Upper lobe of right lung (tissue), 1 donor: ENCODE measurements at regions not wholly inside any gene's neighbourhood (a gene's known extent, or its start where the extent isn't known, plus 50 kb on each side); places are given as distances from the start of the nearest gene placed in this dataset.
"Not testable (repeated sequence)": the region's sequence is repeated elsewhere in the genome, so short reads cannot be mapped to it uniquely, and the experiment has no call there.

ENCODE experiments used
- ATAC-seq: fragments of 200-7000 bp; cut with Tn5 transposase; one replicate; pipeline ENCODE4 v1.9.1; 2020; ENCODE audit warnings: mild to moderate bottlenecking, moderate library complexity
- DNase-seq: peaks from one replicate; pipeline ENCODE4 v3.0.0-alpha.2; 2020
- H3K27ac ChIP-seq: fragments of 200-600 bp; one replicate; pipeline ENCODE4 v1.8.0; 2022
- H3K27me3 ChIP-seq: fragments of 200-600 bp; one replicate; pipeline ENCODE4 v1.8.0; 2022; ENCODE audit warnings: mild to moderate bottlenecking
- H3K36me3 ChIP-seq: fragments of 200-600 bp; one replicate; pipeline ENCODE4 v1.8.0; 2022
- H3K4me1 ChIP-seq: fragments of 200-600 bp; one replicate; pipeline ENCODE4 v1.8.0; 2022
- H3K4me3 ChIP-seq: fragments of 200-600 bp; one replicate; pipeline ENCODE4 v1.8.0; 2022; ENCODE audit warnings: mild to moderate bottlenecking
- H3K9me3 ChIP-seq: fragments of 200-600 bp; one replicate; pipeline ENCODE4 v1.8.0; 2022
- intact Hi-C: fragments of 100-400 bp; cut with DNase I; formaldehyde crosslinking; loops from one replicate; pipeline ENCODE4 v1.11.0; 2022
- TF ChIP-seq, protein P1 (sequence below): fragments of 200-600 bp; IDR thresholded peaks from one replicate; pipeline ENCODE4 v1.8.0; 2022; ENCODE audit warnings: antibody characterized with exemption
- donor health status: DM: no; HTN: yes; CAD: no; lungs with severe emphysema.

DNA sequence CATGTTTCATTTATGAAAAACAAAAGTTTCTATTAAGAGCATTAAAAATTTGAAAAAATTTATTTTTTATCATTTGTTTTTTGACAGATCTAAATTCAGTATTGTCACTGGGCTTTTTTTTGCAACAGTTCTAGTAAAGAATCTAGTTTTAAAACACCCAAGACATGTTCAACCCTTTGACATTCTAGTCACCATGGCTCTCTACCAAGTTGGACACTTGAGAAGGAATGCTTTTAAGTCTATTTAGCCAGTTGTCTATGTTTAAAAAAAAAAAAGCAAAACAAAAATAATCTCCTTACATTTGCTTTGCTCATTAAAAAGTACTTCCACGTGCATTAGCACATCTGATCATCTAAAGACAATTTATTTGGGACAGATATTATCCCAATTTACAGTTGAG, 417.5 kb downstream of the RSL24D1 start:
- Histone ChIP-seq H3K36me3 (no peaks in the 10 kb centered on the region), H3K27ac (no peak overlapping the region), H3K27me3 (no peaks in the 10 kb centered on the region), H3K9me3 (no peaks in the 10 kb centered on the region), H3K4me3 (no peak overlapping the region), H3K4me1 (no peaks in the 10 kb centered on the region)
- intact Hi-C loops: no loop called here
- ATAC-seq (no peak), DNase-seq (no peak)
- TF ChIP-seq, protein P1, sequence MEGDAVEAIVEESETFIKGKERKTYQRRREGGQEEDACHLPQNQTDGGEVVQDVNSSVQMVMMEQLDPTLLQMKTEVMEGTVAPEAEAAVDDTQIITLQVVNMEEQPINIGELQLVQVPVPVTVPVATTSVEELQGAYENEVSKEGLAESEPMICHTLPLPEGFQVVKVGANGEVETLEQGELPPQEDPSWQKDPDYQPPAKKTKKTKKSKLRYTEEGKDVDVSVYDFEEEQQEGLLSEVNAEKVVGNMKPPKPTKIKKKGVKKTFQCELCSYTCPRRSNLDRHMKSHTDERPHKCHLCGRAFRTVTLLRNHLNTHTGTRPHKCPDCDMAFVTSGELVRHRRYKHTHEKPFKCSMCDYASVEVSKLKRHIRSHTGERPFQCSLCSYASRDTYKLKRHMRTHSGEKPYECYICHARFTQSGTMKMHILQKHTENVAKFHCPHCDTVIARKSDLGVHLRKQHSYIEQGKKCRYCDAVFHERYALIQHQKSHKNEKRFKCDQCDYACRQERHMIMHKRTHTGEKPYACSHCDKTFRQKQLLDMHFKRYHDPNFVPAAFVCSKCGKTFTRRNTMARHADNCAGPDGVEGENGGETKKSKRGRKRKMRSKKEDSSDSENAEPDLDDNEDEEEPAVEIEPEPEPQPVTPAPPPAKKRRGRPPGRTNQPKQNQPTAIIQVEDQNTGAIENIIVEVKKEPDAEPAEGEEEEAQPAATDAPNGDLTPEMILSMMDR: no peak

DNA sequence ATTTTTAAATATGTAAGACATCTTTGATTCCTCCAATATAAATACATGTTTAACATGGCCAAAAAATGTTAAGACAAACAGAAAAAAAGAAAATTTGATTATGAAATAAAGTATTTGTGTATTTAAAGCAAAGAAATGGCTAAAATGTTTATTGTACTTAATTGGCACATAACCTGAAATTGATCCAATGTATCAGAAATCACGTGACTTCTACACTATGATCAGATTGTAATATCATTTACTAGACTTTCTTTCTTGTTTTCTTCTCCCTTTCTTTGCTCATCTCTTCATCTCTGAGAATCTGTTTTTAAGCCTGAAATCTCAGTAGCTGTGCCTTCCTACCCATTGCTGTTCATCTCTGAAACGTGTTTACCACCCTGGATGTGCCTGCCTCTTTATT, 420.3 kb downstream of the RSL24D1 start:
- Histone ChIP-seq H3K4me1 (no peaks in the 10 kb centered on the region), H3K36me3 (no peaks in the 10 kb centered on the region), H3K9me3 (no peaks in the 10 kb centered on the region), H3K4me3 (no peak overlapping the region), H3K27me3 (no peaks in the 10 kb centered on the region), H3K27ac (no peak overlapping the region)
- DNase-seq: no peak
- ATAC-seq: no peak
- intact Hi-C loops: no loop called here
- TF ChIP-seq, protein P1: no peak

DNA sequence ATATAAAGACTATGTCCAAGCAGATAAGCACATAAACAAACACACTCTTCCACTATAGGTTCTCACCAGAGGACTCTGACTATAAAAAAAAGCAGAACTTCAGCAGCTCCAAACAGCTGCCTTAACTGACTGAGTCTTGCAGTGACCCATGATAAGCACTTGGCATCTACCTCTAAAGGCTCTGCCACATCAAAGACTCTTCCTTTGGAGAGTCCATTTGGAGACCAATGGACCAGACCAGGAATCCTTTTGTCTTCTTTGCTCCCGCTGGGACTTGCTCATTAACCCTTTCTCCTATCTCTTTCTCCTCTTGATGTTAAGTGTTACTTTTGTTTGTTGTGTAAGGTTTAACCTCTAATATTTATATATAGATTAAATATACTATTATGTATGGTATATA, 424.1 kb downstream of the RSL24D1 start:
- TF ChIP-seq, protein P1: no peak
- ATAC-seq: no peak
- Histone ChIP-seq H3K27ac (no peak overlapping the region), H3K4me3 (no peak overlapping the region), H3K27me3 (no peaks in the 10 kb centered on the region), H3K4me1 (no peaks in the 10 kb centered on the region), H3K36me3 (no peaks in the 10 kb centered on the region), H3K9me3 (no peaks in the 10 kb centered on the region)
- intact Hi-C loops: no loop called here
- no peak for DNase-seq

DNA sequence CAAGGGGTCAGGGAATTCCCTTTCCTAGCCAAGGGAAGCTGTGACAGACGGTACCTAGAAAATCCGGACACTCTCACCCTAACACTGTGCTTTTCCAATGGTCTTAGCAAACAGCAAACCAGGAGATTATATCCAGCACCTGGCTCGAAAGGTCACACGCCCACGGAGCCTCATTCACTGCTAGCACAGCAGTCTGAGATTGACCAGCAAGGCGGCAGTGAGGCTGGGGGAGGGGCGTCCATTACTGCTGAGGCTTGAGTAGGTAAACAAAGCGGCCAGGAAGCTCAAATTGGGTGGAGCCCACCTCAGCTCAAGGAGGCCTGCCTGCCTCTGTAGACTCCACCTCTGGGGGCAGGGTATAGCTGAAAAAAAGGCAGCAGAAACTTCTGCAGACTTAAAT, 447.3 kb downstream of the RSL24D1 start:
- H3K9me3 ChIP-seq, H3K4me3 ChIP-seq, H3K27me3 ChIP-seq, DNase-seq, H3K4me1 ChIP-seq, ATAC-seq, H3K27ac ChIP-seq, H3K36me3 ChIP-seq, intact Hi-C loops: not testable (repeated sequence)

DNA sequence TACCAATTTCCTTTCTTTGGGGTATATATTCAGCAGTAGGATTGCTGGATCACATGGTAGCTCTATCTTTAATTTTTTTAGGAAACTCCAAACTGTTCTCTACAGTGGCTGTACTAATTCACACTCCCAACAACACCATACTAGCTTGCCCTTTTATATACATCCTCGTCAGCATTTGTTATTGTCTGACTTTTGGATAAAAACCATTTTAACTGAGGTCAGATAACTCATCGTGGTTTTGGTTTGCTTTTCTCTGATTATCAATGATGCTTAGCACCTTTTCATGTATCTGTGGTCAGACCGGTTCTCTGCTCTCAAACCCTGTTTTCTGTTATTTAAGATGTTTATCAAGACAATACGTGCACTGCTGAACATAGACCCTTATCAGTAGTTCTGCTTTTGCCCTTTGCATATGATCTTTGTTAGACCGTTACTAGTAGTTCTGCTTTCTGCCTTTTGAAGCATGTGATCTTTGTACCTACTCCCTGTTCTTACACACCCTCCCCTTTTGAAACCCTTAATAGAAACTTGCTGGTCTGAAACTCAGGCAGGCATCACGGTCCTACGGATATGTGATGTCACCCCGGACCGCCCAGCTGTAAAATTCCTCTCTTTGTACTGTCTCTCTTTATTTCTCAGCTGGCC, 474.3 kb downstream of the RSL24D1 start:
- ATAC-seq (no peak), DNase-seq (no peak)
- no peaks in the 10 kb centered on the region for H3K4me1 ChIP-seq
- TF ChIP-seq, protein P1: no peak
- intact Hi-C loops: no loop called here
- H3K27me3 ChIP-seq: no peaks in the 10 kb centered on the region
- no peaks in the 10 kb centered on the region for H3K36me3 ChIP-seq
- H3K9me3 ChIP-seq: peaks cover 8% of the 10 kb centered on the region
- no peak overlapping the region for H3K4me3 ChIP-seq
- H3K27ac ChIP-seq: no peak overlapping the region

DNA sequence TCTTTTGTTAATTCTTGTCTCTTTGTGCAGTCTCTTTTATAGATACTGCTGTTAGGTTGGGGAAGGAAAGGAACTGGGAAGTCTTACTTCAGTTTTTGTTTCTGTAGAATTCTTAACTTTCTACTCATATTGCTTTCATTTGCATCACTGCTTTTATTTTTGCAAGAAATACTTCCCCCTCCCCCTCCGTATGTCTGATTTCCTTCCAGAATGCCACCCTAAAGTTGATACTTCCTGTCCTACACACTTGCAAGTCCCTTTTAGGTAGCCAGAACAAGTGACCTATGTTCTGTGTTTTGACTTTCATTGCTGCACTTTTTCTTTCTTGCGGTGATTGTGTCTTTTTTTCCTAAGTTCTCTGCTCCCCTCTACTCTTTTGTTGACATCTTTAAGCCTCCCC, 477.4 kb downstream of the RSL24D1 start:
- TF ChIP-seq, protein P1: no peak
- H3K27ac ChIP-seq: no peak overlapping the region
- DNase-seq: no peak
- no peaks in the 10 kb centered on the region for H3K27me3 ChIP-seq
- H3K4me1 ChIP-seq: no peaks in the 10 kb centered on the region
- ATAC-seq: no peak
- peaks cover 8% of the 10 kb centered on the region for H3K9me3 ChIP-seq
- H3K36me3 ChIP-seq: no peaks in the 10 kb centered on the region
- intact Hi-C loops: no loop called here
- H3K4me3 ChIP-seq: no peak overlapping the region
